ENCODE measurements at regions not wholly inside any gene's neighbourhood (a gene's known extent, or its start where the extent isn't known, plus 50 kb on each side); places are given as distances from the start of the nearest gene placed in this dataset.

DNA sequence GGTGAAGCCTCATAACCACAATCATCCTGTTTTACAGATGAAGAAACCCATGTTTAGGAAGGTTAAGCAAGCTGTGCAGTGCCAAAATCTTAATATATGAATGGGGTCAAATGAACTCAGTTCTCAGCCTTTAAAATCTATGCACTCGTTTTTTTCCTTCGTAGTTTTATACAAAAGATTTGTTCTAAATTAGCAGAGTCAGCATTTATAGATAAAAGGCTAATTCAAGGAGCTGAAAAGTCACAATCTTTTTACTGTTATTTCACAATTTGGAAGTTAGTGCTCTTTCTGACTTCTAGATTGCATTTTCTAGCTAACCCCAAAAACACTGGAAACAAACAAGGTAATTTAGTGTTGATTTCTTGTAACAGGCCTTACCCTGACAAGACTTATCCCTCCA, 766.9 kb upstream of the ADGRL4 start:
- TF ChIP-seq, protein P1, sequence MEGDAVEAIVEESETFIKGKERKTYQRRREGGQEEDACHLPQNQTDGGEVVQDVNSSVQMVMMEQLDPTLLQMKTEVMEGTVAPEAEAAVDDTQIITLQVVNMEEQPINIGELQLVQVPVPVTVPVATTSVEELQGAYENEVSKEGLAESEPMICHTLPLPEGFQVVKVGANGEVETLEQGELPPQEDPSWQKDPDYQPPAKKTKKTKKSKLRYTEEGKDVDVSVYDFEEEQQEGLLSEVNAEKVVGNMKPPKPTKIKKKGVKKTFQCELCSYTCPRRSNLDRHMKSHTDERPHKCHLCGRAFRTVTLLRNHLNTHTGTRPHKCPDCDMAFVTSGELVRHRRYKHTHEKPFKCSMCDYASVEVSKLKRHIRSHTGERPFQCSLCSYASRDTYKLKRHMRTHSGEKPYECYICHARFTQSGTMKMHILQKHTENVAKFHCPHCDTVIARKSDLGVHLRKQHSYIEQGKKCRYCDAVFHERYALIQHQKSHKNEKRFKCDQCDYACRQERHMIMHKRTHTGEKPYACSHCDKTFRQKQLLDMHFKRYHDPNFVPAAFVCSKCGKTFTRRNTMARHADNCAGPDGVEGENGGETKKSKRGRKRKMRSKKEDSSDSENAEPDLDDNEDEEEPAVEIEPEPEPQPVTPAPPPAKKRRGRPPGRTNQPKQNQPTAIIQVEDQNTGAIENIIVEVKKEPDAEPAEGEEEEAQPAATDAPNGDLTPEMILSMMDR (IDR thresholded peaks at IDR 0.05; ENCODE audit: borderline replicate concordance) = no peak
- intact Hi-C loops (cut with micrococcal nuclease) = no loop called here
- no peak overlapping the region for H3K4me3 ChIP-seq

GRCh38 chr1:79762461-79762860, 755.9 kb upstream of the ADGRL4 start:
- H3K9me3 ChIP-seq (replicated peaks) = peaks cover 14% of the 10 kb centered on the region
- H3K4me3 ChIP-seq = no peak overlapping the region
- H3K27me3 ChIP-seq (ENCODE audit: low read depth) = no peaks in the 10 kb centered on the region
- no peak overlapping the region for H3K27ac ChIP-seq (replicated peaks)
- TF ChIP-seq, protein P1 (IDR thresholded peaks at IDR 0.05; ENCODE audit: borderline replicate concordance) = no peak
- no peaks in the 10 kb centered on the region for H3K36me3 ChIP-seq
- intact Hi-C loops (cut with micrococcal nuclease) = no loop called here
- DNase-seq = no peak
- no peaks in the 10 kb centered on the region for H3K4me1 ChIP-seq

More for the DNA sequence above, 766.9 kb upstream of the ADGRL4 start:
- no peaks in the 10 kb centered on the region for H3K4me1 ChIP-seq
- H3K27me3 ChIP-seq (ENCODE audit: low read depth) = no peaks in the 10 kb centered on the region
- no peak overlapping the region for H3K27ac ChIP-seq (replicated peaks)
- DNase-seq = no peak
- no peaks in the 10 kb centered on the region for H3K9me3 ChIP-seq (replicated peaks)
- no peaks in the 10 kb centered on the region for H3K36me3 ChIP-seq

GRCh38 chr1:79760531-79760930, 754.0 kb upstream of the ADGRL4 start:
- Histone ChIP-seq H3K9me3 (replicated peaks) (peaks cover 14% of the 10 kb centered on the region), H3K4me1 (no peaks in the 10 kb centered on the region), H3K27ac (replicated peaks) (no peak overlapping the region), H3K27me3 (ENCODE audit: low read depth) (no peaks in the 10 kb centered on the region), H3K36me3 (no peaks in the 10 kb centered on the region), H3K4me3 (no peak overlapping the region)
- TF ChIP-seq, protein P1 (IDR thresholded peaks at IDR 0.05; ENCODE audit: borderline replicate concordance) = no peak
- intact Hi-C loops (cut with micrococcal nuclease) = no loop called here
- no peak for DNase-seq

DNA sequence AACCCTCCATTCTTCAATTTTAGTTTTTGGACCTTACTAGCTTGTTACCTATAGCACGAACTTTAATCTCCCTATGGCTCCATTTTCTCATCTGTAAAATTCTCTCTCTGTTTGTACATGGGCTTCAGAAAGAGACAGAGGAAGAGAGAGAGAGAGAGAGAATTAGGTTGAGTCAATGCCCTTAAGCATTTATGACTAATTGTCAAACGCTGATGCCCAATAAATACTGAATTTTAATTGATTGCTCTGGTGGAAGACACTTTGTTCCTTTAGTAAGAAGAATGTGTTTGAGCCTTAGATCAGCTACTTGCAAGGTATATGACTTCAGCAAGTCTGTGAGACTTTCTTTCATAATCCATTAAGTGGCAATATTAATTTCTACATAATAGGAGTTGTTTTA, 743.1 kb upstream of the ADGRL4 start:
- no peaks in the 10 kb centered on the region for H3K9me3 ChIP-seq (replicated peaks)
- TF ChIP-seq, protein P1 (IDR thresholded peaks at IDR 0.05; ENCODE audit: borderline replicate concordance) = no peak
- H3K27ac ChIP-seq (replicated peaks) = no peak overlapping the region
- intact Hi-C loops (cut with micrococcal nuclease) = no loop called here
- H3K4me1 ChIP-seq = no peaks in the 10 kb centered on the region
- H3K36me3 ChIP-seq = no peaks in the 10 kb centered on the region
- no peaks in the 10 kb centered on the region for H3K27me3 ChIP-seq (ENCODE audit: low read depth)
- DNase-seq = no peak
- H3K4me3 ChIP-seq = no peak overlapping the region

DNA sequence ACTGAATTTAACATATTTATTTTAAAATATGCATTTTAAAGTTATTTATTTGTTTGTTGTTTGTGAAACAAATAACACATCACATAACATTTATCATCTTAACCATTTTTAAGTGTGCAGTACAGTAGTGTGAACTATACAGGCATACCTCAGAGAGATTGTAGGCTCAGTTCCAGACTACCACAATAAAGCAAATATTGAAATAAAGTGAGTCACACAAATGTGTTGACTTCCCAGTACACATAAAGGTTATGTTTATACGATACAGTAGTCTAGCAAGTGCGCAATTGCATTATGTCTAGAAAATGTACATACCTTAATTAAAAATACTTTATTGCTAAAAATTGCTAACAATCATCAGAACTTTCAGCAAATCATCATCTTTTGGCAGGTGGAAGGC, 739.4 kb upstream of the ADGRL4 start:
- no peaks in the 10 kb centered on the region for H3K36me3 ChIP-seq
- no peak overlapping the region for H3K27ac ChIP-seq (replicated peaks)
- no peak overlapping the region for H3K4me3 ChIP-seq
- intact Hi-C loops (cut with micrococcal nuclease) = no loop called here
- no peak for DNase-seq
- TF ChIP-seq, protein P1 (IDR thresholded peaks at IDR 0.05; ENCODE audit: borderline replicate concordance) = no peak
- no peaks in the 10 kb centered on the region for H3K27me3 ChIP-seq (ENCODE audit: low read depth)
- no peaks in the 10 kb centered on the region for H3K9me3 ChIP-seq (replicated peaks)
- no peaks in the 10 kb centered on the region for H3K4me1 ChIP-seq

DNA sequence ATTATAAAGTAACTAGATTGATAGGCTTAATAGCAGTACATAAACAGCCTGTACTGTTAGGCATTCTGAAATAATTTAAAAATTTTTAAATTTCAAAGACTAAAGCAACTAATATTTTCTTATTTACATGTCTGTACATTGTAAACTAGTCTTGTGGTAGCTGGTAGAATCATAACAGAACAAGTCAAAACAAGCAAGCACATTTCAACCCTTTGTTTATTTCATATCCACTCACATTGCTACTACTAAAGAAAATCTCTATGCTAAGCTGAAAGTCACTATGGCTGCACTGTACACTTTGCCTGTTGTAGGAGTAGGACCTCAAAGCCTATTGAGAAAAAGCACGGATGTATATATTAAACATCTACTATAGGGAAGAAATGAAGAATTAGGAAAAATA, 738.2 kb upstream of the ADGRL4 start:
- no peaks in the 10 kb centered on the region for H3K27me3 ChIP-seq (ENCODE audit: low read depth)
- intact Hi-C loops (cut with micrococcal nuclease) = no loop called here
- H3K27ac ChIP-seq (replicated peaks) = no peak overlapping the region
- DNase-seq = no peak
- no peaks in the 10 kb centered on the region for H3K36me3 ChIP-seq
- TF ChIP-seq, protein P1 (IDR thresholded peaks at IDR 0.05; ENCODE audit: borderline replicate concordance) = no peak
- peaks cover 7% of the 10 kb centered on the region for H3K9me3 ChIP-seq (replicated peaks)
- H3K4me3 ChIP-seq = no peak overlapping the region
- no peaks in the 10 kb centered on the region for H3K4me1 ChIP-seq
